ENCODE measurements at regions not wholly inside any gene's neighbourhood (a gene's known extent, or its start where the extent isn't known, plus 50 kb on each side); places are given as distances from the start of the nearest gene placed in this dataset.

DNA sequence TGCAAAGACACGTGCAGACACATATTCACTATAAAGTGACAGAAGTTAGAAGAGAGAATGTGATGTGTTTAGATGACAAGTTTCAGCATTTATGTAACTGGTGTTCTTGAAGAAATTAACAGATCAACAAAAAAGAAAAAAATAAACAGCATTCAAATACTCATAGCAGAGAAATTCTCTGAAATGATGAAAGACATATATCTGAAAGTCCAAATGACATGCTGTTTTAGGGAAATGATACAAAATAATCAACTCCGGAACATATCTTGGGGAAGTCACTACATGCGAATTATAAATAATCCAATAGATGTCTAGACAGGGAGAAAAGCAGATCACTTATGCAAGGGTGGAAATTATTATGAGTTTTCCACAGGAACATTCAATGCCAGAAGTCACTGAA, 146.0 kb downstream of the SPANXN4 start:
- TF ChIP-seq, protein P1, sequence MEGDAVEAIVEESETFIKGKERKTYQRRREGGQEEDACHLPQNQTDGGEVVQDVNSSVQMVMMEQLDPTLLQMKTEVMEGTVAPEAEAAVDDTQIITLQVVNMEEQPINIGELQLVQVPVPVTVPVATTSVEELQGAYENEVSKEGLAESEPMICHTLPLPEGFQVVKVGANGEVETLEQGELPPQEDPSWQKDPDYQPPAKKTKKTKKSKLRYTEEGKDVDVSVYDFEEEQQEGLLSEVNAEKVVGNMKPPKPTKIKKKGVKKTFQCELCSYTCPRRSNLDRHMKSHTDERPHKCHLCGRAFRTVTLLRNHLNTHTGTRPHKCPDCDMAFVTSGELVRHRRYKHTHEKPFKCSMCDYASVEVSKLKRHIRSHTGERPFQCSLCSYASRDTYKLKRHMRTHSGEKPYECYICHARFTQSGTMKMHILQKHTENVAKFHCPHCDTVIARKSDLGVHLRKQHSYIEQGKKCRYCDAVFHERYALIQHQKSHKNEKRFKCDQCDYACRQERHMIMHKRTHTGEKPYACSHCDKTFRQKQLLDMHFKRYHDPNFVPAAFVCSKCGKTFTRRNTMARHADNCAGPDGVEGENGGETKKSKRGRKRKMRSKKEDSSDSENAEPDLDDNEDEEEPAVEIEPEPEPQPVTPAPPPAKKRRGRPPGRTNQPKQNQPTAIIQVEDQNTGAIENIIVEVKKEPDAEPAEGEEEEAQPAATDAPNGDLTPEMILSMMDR (IDR thresholded peaks at IDR 0.05), result no peak
- no peak for TF ChIP-seq POLR2A (IDR thresholded peaks at IDR 0.05)

Measured in thyroid gland (tissue), 4 donors.